GM19023 (cell line): ENCODE measurements at regions not wholly inside any gene's neighbourhood (a gene's known extent, or its start where the extent isn't known, plus 50 kb on each side); places are given as distances from the start of the nearest gene placed in this dataset.

ENCODE experiments used
- ATAC-seq: cut with Tn5 transposase; IDR thresholded peaks from one replicate; pipeline ENCODE4 v1.9.1; 2021; ENCODE audit warnings: mild to moderate bottlenecking, moderate library complexity; ENCODE audit not compliant: unreplicated experiment

- no peak for ATAC-seq
Measured at GRCh38 chr18:24530630-24531111, 70.2 kb downstream of the HRH4 start.

- ATAC-seq = no peak
Measured at GRCh38 chr18:24534271-24534670, 73.8 kb downstream of the HRH4 start.

- ATAC-seq = no peak
Measured at GRCh38 chr18:24534737-24535136, 74.3 kb downstream of the HRH4 start.

GRCh38 chr18:24535527-24536295, 75.3 kb downstream of the HRH4 start:
- ATAC-seq = no peak

GRCh38 chr18:24536326-24536725, 75.9 kb downstream of the HRH4 start:
- ATAC-seq = no peak

GRCh38 chr18:24536834-24537233, 76.4 kb downstream of the HRH4 start:
- no peak for ATAC-seq

- ATAC-seq = no peak
Measured at GRCh38 chr18:24538414-24539264, 78.2 kb downstream of the HRH4 start.

- ATAC-seq = no peak
Measured at GRCh38 chr18:24539866-24540617, 79.6 kb downstream of the HRH4 start.

- no peak for ATAC-seq
Measured at GRCh38 chr18:24540896-24541295, 80.5 kb downstream of the HRH4 start.

GRCh38 chr18:24543086-24543794, 82.8 kb downstream of the HRH4 start:
- no peak for ATAC-seq

- ATAC-seq = no peak
Measured at GRCh38 chr18:24543795-24544498, 83.5 kb downstream of the HRH4 start.

- no peak for ATAC-seq
Measured at GRCh38 chr18:24544949-24545348, 84.5 kb downstream of the HRH4 start.

GRCh38 chr18:24545651-24546050, 85.2 kb downstream of the HRH4 start:
- ATAC-seq = no peak

GRCh38 chr18:24546307-24546706, 85.9 kb downstream of the HRH4 start:
- ATAC-seq = no peak

GRCh38 chr18:24548583-24548982, 88.1 kb downstream of the HRH4 start:
- ATAC-seq = no peak

GRCh38 chr18:24552218-24552617, 91.8 kb downstream of the HRH4 start:
- ATAC-seq = no peak

GRCh38 chr18:24553571-24554285, 93.3 kb downstream of the HRH4 start:
- ATAC-seq = no peak

- ATAC-seq = no peak
Measured at GRCh38 chr18:24558403-24558802, 98.0 kb downstream of the HRH4 start.

- no peak for ATAC-seq
Measured at GRCh38 chr18:24559526-24559925, 99.1 kb downstream of the HRH4 start.
